ENCODE measurements at regions not wholly inside any gene's neighbourhood (a gene's known extent, or its start where the extent isn't known, plus 50 kb on each side); places are given as distances from the start of the nearest gene placed in this dataset.

GRCh38 chr3:31275038-31275572, 257.6 kb upstream of the STT3B start:
- Histone ChIP-seq H3K27me3 (no peaks in the 10 kb centered on the region), H3K4me3 (no peak overlapping the region), H3K9me3 (no peaks in the 10 kb centered on the region), H3K4me1 (peaks cover 4 to 19% (median 6%) of the 10 kb centered on the region in 3 donors), H3K36me3 (no peaks in the 10 kb centered on the region), H3K27ac (peak overlapping the region in 3 of 4 donors; percentile 3 to 34 (median 6))
- peak; percentile 40 for ATAC-seq
- WGBS, 2 donors (ENCODE audit: low coverage in 1 of 2): 17 to 24% methylated on average over 3 of the region's 3 CpGs
- TF ChIP-seq POLR2AphosphoS5 (IDR thresholded peaks at IDR 0.05): no peak
- TF ChIP-seq, protein P1, sequence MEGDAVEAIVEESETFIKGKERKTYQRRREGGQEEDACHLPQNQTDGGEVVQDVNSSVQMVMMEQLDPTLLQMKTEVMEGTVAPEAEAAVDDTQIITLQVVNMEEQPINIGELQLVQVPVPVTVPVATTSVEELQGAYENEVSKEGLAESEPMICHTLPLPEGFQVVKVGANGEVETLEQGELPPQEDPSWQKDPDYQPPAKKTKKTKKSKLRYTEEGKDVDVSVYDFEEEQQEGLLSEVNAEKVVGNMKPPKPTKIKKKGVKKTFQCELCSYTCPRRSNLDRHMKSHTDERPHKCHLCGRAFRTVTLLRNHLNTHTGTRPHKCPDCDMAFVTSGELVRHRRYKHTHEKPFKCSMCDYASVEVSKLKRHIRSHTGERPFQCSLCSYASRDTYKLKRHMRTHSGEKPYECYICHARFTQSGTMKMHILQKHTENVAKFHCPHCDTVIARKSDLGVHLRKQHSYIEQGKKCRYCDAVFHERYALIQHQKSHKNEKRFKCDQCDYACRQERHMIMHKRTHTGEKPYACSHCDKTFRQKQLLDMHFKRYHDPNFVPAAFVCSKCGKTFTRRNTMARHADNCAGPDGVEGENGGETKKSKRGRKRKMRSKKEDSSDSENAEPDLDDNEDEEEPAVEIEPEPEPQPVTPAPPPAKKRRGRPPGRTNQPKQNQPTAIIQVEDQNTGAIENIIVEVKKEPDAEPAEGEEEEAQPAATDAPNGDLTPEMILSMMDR (IDR thresholded peaks at IDR 0.05): no peak
- TF ChIP-seq EP300 (IDR thresholded peaks at IDR 0.05): no peak
- TF ChIP-seq POLR2A (IDR thresholded peaks at IDR 0.05): no peak

DNA sequence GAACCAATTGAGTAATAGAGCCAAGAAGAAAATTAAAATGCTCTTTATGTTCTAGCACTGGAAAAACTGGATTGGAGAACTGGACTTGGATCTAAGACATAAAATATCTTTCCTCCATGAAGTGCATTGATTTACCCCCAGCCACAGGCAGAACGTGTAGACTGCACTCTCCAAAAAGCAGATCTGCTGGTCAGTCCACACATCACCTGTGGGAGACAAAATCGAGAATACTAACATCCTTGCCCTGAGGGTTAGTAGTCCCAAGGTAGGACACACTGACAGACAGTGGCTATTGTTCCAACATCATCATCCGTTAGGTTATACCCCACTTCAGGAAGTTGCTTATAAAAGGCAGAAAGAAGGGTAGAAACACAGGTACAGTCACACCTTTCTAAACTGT, 257.1 kb upstream of the STT3B start:
- Histone ChIP-seq H3K36me3 (no peaks in the 10 kb centered on the region), H3K4me1 (peaks cover 4 to 19% (median 6%) of the 10 kb centered on the region in 3 donors), H3K9me3 (no peaks in the 10 kb centered on the region), H3K27me3 (no peaks in the 10 kb centered on the region), H3K27ac (peak overlapping the region in 2 of 4 donors; percentile 3 to 34), H3K4me3 (no peak overlapping the region)
- no peak for ATAC-seq
- TF ChIP-seq, protein P1 (IDR thresholded peaks at IDR 0.05): no peak
- no peak for TF ChIP-seq POLR2AphosphoS5 (IDR thresholded peaks at IDR 0.05)
- TF ChIP-seq POLR2A (IDR thresholded peaks at IDR 0.05): no peak
- no peak for TF ChIP-seq EP300 (IDR thresholded peaks at IDR 0.05)
- 81 to 100% methylated on average over 1 to 3 of the region's 3 CpGs for WGBS, 2 donors (ENCODE audit: low coverage in 1 of 2)

DNA sequence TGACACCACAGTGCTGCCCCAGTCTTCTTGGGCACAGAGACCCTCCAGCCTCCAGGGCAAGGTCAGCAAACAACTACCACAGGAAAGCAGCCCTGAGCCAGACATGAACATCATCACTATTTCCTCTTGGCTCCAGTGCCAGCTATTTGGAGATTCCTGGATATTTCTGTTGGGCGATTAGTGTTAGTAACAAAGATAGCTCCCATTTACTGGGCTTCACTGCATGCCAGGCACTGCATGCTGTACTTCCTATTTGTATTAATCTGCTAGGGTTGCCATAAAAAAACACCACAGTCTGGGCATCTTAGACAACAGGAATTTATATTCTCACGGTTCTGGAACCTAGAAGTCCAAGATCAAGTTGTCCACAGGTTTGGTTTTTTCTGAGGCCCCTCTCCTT, 255.1 kb upstream of the STT3B start:
- WGBS, 2 donors (ENCODE audit: low coverage in 1 of 2): 46% methylated on average over 2 of the region's 2 CpGs; no CpG with 5 or more reads in 1 of the 2 donors
- Histone ChIP-seq H3K27ac (no peak overlapping the region), H3K4me1 (peaks cover 4 to 19% (median 6%) of the 10 kb centered on the region in 3 donors), H3K9me3 (no peaks in the 10 kb centered on the region), H3K36me3 (no peaks in the 10 kb centered on the region), H3K27me3 (no peaks in the 10 kb centered on the region), H3K4me3 (no peak overlapping the region)
- ATAC-seq: no peak
- TF ChIP-seq POLR2A (IDR thresholded peaks at IDR 0.05): no peak
- TF ChIP-seq EP300 (IDR thresholded peaks at IDR 0.05): no peak
- TF ChIP-seq, protein P1 (IDR thresholded peaks at IDR 0.05): no peak
- no peak for TF ChIP-seq POLR2AphosphoS5 (IDR thresholded peaks at IDR 0.05)

DNA sequence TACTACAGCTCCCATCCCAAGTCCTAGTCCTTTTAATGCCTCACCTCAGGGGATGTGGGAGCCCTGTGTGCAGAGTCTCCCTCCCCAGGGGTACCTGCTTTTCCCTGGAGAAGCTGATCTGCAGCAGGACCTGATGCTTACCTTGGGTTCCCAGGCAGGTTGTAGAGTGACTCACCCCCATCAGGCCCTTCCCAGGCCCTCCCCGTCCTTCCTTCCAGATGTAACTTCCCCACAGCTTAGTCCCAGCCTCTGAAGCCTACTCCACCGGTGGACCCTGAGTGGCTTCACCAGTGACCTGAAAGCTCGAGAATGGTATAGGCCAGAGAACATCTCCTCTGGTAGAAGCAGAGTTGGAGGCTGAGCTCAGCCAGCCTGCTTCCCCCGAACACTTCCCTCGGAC, 254.2 kb upstream of the STT3B start:
- Histone ChIP-seq H3K27me3 (no peaks in the 10 kb centered on the region), H3K27ac (no peak overlapping the region), H3K36me3 (no peaks in the 10 kb centered on the region), H3K4me1 (peaks cover 4 to 19% (median 6%) of the 10 kb centered on the region in 3 donors), H3K4me3 (no peak overlapping the region), H3K9me3 (no peaks in the 10 kb centered on the region)
- TF ChIP-seq, protein P1 (IDR thresholded peaks at IDR 0.05): no peak
- TF ChIP-seq POLR2A (IDR thresholded peaks at IDR 0.05) (no peak), POLR2AphosphoS5 (IDR thresholded peaks at IDR 0.05) (no peak), EP300 (IDR thresholded peaks at IDR 0.05) (no peak)
- WGBS, 2 donors (ENCODE audit: low coverage in 1 of 2): 95% methylated on average over 3 of the region's 5 CpGs; no CpG with 5 or more reads in 1 of the 2 donors
- no peak for ATAC-seq

GRCh38 chr3:31284776-31285175, 247.9 kb upstream of the STT3B start:
- ATAC-seq: no peak
- H3K4me3 ChIP-seq: no peak overlapping the region
- 60 to 67% methylated on average over 1 of the region's 1 CpG for WGBS, 2 donors (ENCODE audit: low coverage in 1 of 2)

More at GRCh38 chr3:31284776-31285175, 247.9 kb upstream of the STT3B start:
- no peaks in the 10 kb centered on the region for H3K27me3 ChIP-seq
- H3K4me1 ChIP-seq: peaks cover 0 to 15% (median 0%) of the 10 kb centered on the region in 3 donors
- H3K9me3 ChIP-seq: no peaks in the 10 kb centered on the region
- H3K27ac ChIP-seq: no peak overlapping the region
- H3K36me3 ChIP-seq: no peaks in the 10 kb centered on the region
- no peak for TF ChIP-seq EP300 (IDR thresholded peaks at IDR 0.05)
